ENCODE measurements at regions not wholly inside any gene's neighbourhood (a gene's known extent, or its start where the extent isn't known, plus 50 kb on each side); places are given as distances from the start of the nearest gene placed in this dataset.
"Not testable (repeated sequence)": the region's sequence is repeated elsewhere in the genome, so short reads cannot be mapped to it uniquely, and the experiment has no call there.

GRCh38 chr2:95765925-95766910 is 174.4 kb downstream of the TRIM43 start:
- H3K36me3 Mint-ChIP-seq (ENCODE audit: low read depth); DNase-seq; H3K4me1 Mint-ChIP-seq (ENCODE audit: low read depth); H3K27ac Mint-ChIP-seq; H3K27me3 Mint-ChIP-seq (ENCODE audit: low read depth); H3K4me3 Mint-ChIP-seq; CTCF ChIA-PET; intact Hi-C loops (cut with micrococcal nuclease); H3K9me3 Mint-ChIP-seq: not testable (repeated sequence)

GRCh38 chr2:95767531-95767930 is 175.7 kb downstream of the TRIM43 start:
- H3K27ac Mint-ChIP-seq; H3K4me1 Mint-ChIP-seq (ENCODE audit: low read depth); H3K9me3 Mint-ChIP-seq; CTCF ChIA-PET; H3K27me3 Mint-ChIP-seq (ENCODE audit: low read depth); DNase-seq; intact Hi-C loops (cut with micrococcal nuclease); H3K4me3 Mint-ChIP-seq; H3K36me3 Mint-ChIP-seq (ENCODE audit: low read depth): not testable (repeated sequence)

GRCh38 chr2:95767950-95768349 is 176.1 kb downstream of the TRIM43 start:
- H3K9me3 Mint-ChIP-seq; H3K27ac Mint-ChIP-seq; H3K27me3 Mint-ChIP-seq (ENCODE audit: low read depth); DNase-seq; H3K4me3 Mint-ChIP-seq; H3K36me3 Mint-ChIP-seq (ENCODE audit: low read depth); intact Hi-C loops (cut with micrococcal nuclease); H3K4me1 Mint-ChIP-seq (ENCODE audit: low read depth); CTCF ChIA-PET: not testable (repeated sequence)

GRCh38 chr2:95769256-95769655 is 177.5 kb downstream of the TRIM43 start:
- H3K4me3 Mint-ChIP-seq; DNase-seq; CTCF ChIA-PET; H3K27me3 Mint-ChIP-seq (ENCODE audit: low read depth); H3K27ac Mint-ChIP-seq; H3K4me1 Mint-ChIP-seq (ENCODE audit: low read depth); intact Hi-C loops (cut with micrococcal nuclease); H3K9me3 Mint-ChIP-seq; H3K36me3 Mint-ChIP-seq (ENCODE audit: low read depth): not testable (repeated sequence)

- H3K27me3 Mint-ChIP-seq (ENCODE audit: low read depth); intact Hi-C loops (cut with micrococcal nuclease); H3K4me1 Mint-ChIP-seq (ENCODE audit: low read depth); H3K27ac Mint-ChIP-seq; H3K36me3 Mint-ChIP-seq (ENCODE audit: low read depth); DNase-seq; H3K9me3 Mint-ChIP-seq; H3K4me3 Mint-ChIP-seq; CTCF ChIA-PET: not testable (repeated sequence)
Measured at GRCh38 chr2:95770726-95771125, 178.9 kb downstream of the TRIM43 start.

- H3K36me3 Mint-ChIP-seq (ENCODE audit: low read depth); H3K9me3 Mint-ChIP-seq; H3K4me1 Mint-ChIP-seq (ENCODE audit: low read depth); DNase-seq; CTCF ChIA-PET; H3K4me3 Mint-ChIP-seq; intact Hi-C loops (cut with micrococcal nuclease); H3K27me3 Mint-ChIP-seq (ENCODE audit: low read depth); H3K27ac Mint-ChIP-seq: not testable (repeated sequence)
Measured at GRCh38 chr2:95774322-95775192, 182.8 kb downstream of the TRIM43 start.

- intact Hi-C loops (cut with micrococcal nuclease); H3K36me3 Mint-ChIP-seq (ENCODE audit: low read depth); H3K27ac Mint-ChIP-seq; DNase-seq; H3K4me1 Mint-ChIP-seq (ENCODE audit: low read depth); CTCF ChIA-PET; H3K9me3 Mint-ChIP-seq; H3K4me3 Mint-ChIP-seq; H3K27me3 Mint-ChIP-seq (ENCODE audit: low read depth): not testable (repeated sequence)
Measured at GRCh38 chr2:95775193-95775531, 183.4 kb downstream of the TRIM43 start.
